ENCODE measurements at regions not wholly inside any gene's neighbourhood (a gene's known extent, or its start where the extent isn't known, plus 50 kb on each side); places are given as distances from the start of the nearest gene placed in this dataset.

DNA sequence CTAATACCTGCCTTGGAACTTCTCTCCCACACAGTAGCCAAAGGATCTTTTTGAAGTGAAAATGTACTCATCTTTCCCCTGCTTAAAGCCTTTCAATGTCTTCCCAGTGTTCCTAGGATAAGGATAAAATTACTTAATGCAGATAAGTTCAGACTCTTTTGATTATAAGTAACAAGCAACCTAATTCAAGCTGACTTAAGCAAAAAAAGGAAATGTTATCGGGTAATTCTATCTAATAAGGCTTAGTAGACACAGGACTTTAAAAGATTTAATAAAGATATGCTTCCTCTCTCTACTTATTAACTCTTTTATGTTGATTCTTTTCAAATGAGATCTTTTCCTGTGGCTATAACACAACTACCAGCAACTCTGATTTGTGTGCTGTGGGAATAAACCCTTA, 284.2 kb downstream of the OXSM start:
- TF ChIP-seq POLR2A (IDR thresholded peaks at IDR 0.05) (no peak), EP300 (IDR thresholded peaks at IDR 0.05) (no peak)
- TF ChIP-seq, protein P1, sequence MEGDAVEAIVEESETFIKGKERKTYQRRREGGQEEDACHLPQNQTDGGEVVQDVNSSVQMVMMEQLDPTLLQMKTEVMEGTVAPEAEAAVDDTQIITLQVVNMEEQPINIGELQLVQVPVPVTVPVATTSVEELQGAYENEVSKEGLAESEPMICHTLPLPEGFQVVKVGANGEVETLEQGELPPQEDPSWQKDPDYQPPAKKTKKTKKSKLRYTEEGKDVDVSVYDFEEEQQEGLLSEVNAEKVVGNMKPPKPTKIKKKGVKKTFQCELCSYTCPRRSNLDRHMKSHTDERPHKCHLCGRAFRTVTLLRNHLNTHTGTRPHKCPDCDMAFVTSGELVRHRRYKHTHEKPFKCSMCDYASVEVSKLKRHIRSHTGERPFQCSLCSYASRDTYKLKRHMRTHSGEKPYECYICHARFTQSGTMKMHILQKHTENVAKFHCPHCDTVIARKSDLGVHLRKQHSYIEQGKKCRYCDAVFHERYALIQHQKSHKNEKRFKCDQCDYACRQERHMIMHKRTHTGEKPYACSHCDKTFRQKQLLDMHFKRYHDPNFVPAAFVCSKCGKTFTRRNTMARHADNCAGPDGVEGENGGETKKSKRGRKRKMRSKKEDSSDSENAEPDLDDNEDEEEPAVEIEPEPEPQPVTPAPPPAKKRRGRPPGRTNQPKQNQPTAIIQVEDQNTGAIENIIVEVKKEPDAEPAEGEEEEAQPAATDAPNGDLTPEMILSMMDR (IDR thresholded peaks at IDR 0.05), result no peak

Measured in stomach (tissue), 4 donors.